Endothelial cell of umbilical vein (primary cell): ENCODE measurements at regions not wholly inside any gene's neighbourhood (a gene's known extent, or its start where the extent isn't known, plus 50 kb on each side); places are given as distances from the start of the nearest gene placed in this dataset.

Experiments
- BruUV-seq: library from RNA; stranded (reverse); fragments of 400-500 nt; replicated peaks from 2 replicates; lab custom pipeline; 2021; lab: Mats Ljungman, UMichigan
- CTCF ChIA-PET: fragments of 300-600, 350-600 bp; sonication (Branson Sonifier 250); formaldehyde crosslinking; loops from one replicate; lab custom pipeline; 2021; ENCODE audit warnings: antibody characterized with exemption, inconsistent platforms; lab: Charles Lee
- POLR2A ChIA-PET: fragments of 300-600, 350-600 bp; sonication (Branson Sonifier 250); formaldehyde crosslinking; loops from one replicate; lab custom pipeline; 2021; ENCODE audit warnings: antibody characterized with exemption, inconsistent platforms; lab: Charles Lee
- DNase-seq: peaks from one replicate; pipeline ENCODE4 v3.0.0-alpha.2; 2011; ENCODE audit warnings: low read depth, low spot score
- FAIRE-seq: peaks from 2 replicates; lab custom pipeline; 2011; peaks lifted over from hg19 to GRCh38; lab: Jason Lieb, UNC
- H2AFZ ChIP-seq: 2 replicates; pipeline ENCODE4 v1.6.0; 2012; ENCODE audit warnings: low read depth, low read length, control low read depth, inconsistent platforms
- H3K27ac ChIP-seq: 2 replicates; pipeline ENCODE4 v1.5.1; 2011; ENCODE audit warnings: low read depth, mild to moderate bottlenecking, control low read depth, low read length, moderate library complexity; ENCODE audit not compliant: insufficient read depth
- H3K27me3 ChIP-seq, 2 experiments: 2 replicates each; pipeline versions ENCODE4 v1.6.0 to v1.6.1; 2011; ENCODE audit warnings: low read length in 2 of 2, mixed read lengths in 1 of 2; ENCODE audit not compliant: control insufficient read depth in 2 of 2, insufficient read depth in 2 of 2
- H3K36me3 ChIP-seq, 2 experiments: 2 replicates in 1 of 2; 3 replicates in 1 of 2; pipeline ENCODE4 v1.5.1; 2011; ENCODE audit warnings: low read length in 2 of 2, mild to moderate bottlenecking in 1 of 2, moderate library complexity in 1 of 2; ENCODE audit not compliant: control insufficient read depth in 2 of 2, insufficient read depth in 2 of 2; ENCODE audit errors: extremely low read depth in 1 of 2
- H3K4me1 ChIP-seq: 3 replicates; pipeline ENCODE4 v1.5.1; 2011; ENCODE audit warnings: mild to moderate bottlenecking, low read length; ENCODE audit not compliant: control insufficient read depth, insufficient read depth; ENCODE audit errors: extremely low read depth
- H3K4me2 ChIP-seq: 2 replicates; pipeline ENCODE4 v1.6.1; 2011; ENCODE audit warnings: low read length, control low read depth, mixed read lengths; ENCODE audit not compliant: insufficient read depth
- H3K4me3 ChIP-seq, 3 experiments: fragments of 200-600 bp in 1 of 3; sonication (generic), shearing (Covaris generic) in 1 of 3; replicated peaks in 1 of 3; 2 replicates each; pipeline ENCODE4 v1.5.1; 2011 to 2016; ENCODE audit warnings: control low read depth in 3 of 3, low read length in 3 of 3, mild to moderate bottlenecking in 2 of 3, inconsistent platforms in 1 of 3, low read depth in 1 of 3, moderate library complexity in 1 of 3; ENCODE audit not compliant: insufficient read depth in 1 of 3
- H3K79me2 ChIP-seq: 2 replicates; pipeline ENCODE4 v1.6.0; 2012; ENCODE audit warnings: low read length, inconsistent platforms; ENCODE audit not compliant: control insufficient read depth, insufficient read depth
- H3K9ac ChIP-seq: replicated peaks from 2 replicates; pipeline ENCODE3; 2011; ENCODE audit warnings: low read length, control low read depth; ENCODE audit not compliant: insufficient read depth; ENCODE audit errors: extremely low read depth
- H3K9me1 ChIP-seq: replicated peaks from 3 replicates; pipeline ENCODE4 v1.6.0; 2011; ENCODE audit warnings: mild to moderate bottlenecking, low read length; ENCODE audit not compliant: control insufficient read depth, insufficient read depth; ENCODE audit errors: extremely low read depth
- H3K9me3 ChIP-seq: replicated peaks from 2 replicates; pipeline ENCODE4 v1.5.1; 2012; ENCODE audit warnings: low read length, inconsistent platforms; ENCODE audit not compliant: control insufficient read depth, insufficient read depth
- H4K20me1 ChIP-seq: replicated peaks from 2 replicates; pipeline ENCODE3; 2011; ENCODE audit warnings: mild to moderate bottlenecking, low read length; ENCODE audit not compliant: control insufficient read depth, insufficient read depth; ENCODE audit errors: extremely low read depth
- CTCF ChIP-seq, 2 donors: IDR thresholded peaks; 1 replicate in 1 of 2; 2 replicates in 1 of 2; pipeline ENCODE4 v1.5.1; 2011; ENCODE audit warnings: low read length in 2 of 2, mild to moderate bottlenecking in 2 of 2, moderate library complexity in 2 of 2, control low read depth in 1 of 2, inconsistent platforms in 1 of 2, low read depth in 1 of 2; ENCODE audit not compliant: insufficient read depth in 1 of 2; ENCODE audit errors: extremely low read depth in 1 of 2
- EZH2 ChIP-seq: IDR thresholded peaks from 2 replicates; pipeline ENCODE4 v1.6.1; 2012; ENCODE audit warnings: borderline replicate concordance, low read depth, mild to moderate bottlenecking, moderate library complexity, low read length, inconsistent platforms; ENCODE audit not compliant: severe bottlenecking
- FOS ChIP-seq: IDR thresholded peaks from 2 replicates; pipeline ENCODE4 v1.6.1; 2011; ENCODE audit warnings: mild to moderate bottlenecking, low read length, moderate library complexity, borderline replicate concordance; ENCODE audit not compliant: insufficient read depth
- GATA2 ChIP-seq: IDR thresholded peaks from 2 replicates; pipeline ENCODE4 v1.7.0; 2011; ENCODE audit warnings: low read depth, mild to moderate bottlenecking, moderate library complexity, mixed read lengths, low read length; ENCODE audit not compliant: insufficient read length, insufficient read depth
- JUN ChIP-seq: IDR thresholded peaks from 2 replicates; pipeline ENCODE4 v1.6.1; 2011; ENCODE audit warnings: borderline replicate concordance, low read depth; ENCODE audit not compliant: insufficient read length, insufficient read depth
- MAX ChIP-seq: IDR thresholded peaks from 2 replicates; pipeline ENCODE4 v1.6.1; 2011; ENCODE audit not compliant: insufficient read depth, insufficient read length
- MYC ChIP-seq: IDR thresholded peaks from one replicate; pipeline ENCODE4 v1.6.1; 2011; ENCODE audit warnings: mild to moderate bottlenecking, low read depth, low read length
- POLR2A ChIP-seq: IDR thresholded peaks from 2 replicates; pipeline ENCODE4 v1.6.1; 2012; ENCODE audit warnings: low read depth, mild to moderate bottlenecking, control low read depth, low read length
- POLR2AphosphoS5 ChIP-seq: IDR thresholded peaks from 2 replicates; pipeline ENCODE4 v1.6.1; 2012; ENCODE audit warnings: low read depth, mild to moderate bottlenecking, control low read depth, low read length, moderate library complexity; ENCODE audit not compliant: insufficient read depth
- dilution Hi-C: fragments of 300-500 bp; cut with MboI; formaldehyde crosslinking; loops from one replicate; pipeline ENCODE4 v1.15.0; 2019; ENCODE audit warnings: low sequenced_read_pairs; ENCODE audit not compliant: extremely low pct_ligation_motif_present
- intact Hi-C: fragments of 100-400 bp; cut with micrococcal nuclease; formaldehyde crosslinking; loops from one replicate; pipeline ENCODE4 v1.10.0; 2022

- Histone ChIP-seq H3K36me3 (no peaks in the 10 kb centered on the region), H3K9me3 (no peaks in the 10 kb centered on the region), H3K27me3 (no peaks in the 10 kb centered on the region), H4K20me1 (no peaks in the 10 kb centered on the region), H3K4me2 (no peak overlapping the region), H3K9me1 (no peaks in the 10 kb centered on the region), H3K9ac (no peak overlapping the region), H3K4me3 (no peak overlapping the region), H3K4me1 (no peaks in the 10 kb centered on the region), H3K27ac (no peak overlapping the region), H2AFZ (no peak overlapping the region), H3K79me2 (no peaks in the 10 kb centered on the region)
- POLR2A ChIA-PET: no interaction called here
- TF ChIP-seq FOS (no peak), EZH2 (no peak), CTCF (IDR thresholded peaks at IDR 0.05; ENCODE audit: extremely low read depth in 1 of 2, insufficient read depth in 1 of 2, low read depth in 1 of 2, low read length in 2 of 2) (no peak), POLR2A (no peak), MAX (no peak), POLR2AphosphoS5 (no peak), JUN (no peak), GATA2 (no peak), MYC (no peak)
- dilution Hi-C loops (no loop called here), intact Hi-C loops (no loop called here)
- FAIRE-seq: no peak
- CTCF ChIA-PET: no interaction called here
- BruUV-seq: no TSS peak
- DNase-seq: no peak
Observed at GRCh38 chr18:29309366-29309765, 1132.4 kb upstream of the CDH2 start.
